ENCODE measurements at regions not wholly inside any gene's neighbourhood (a gene's known extent, or its start where the extent isn't known, plus 50 kb on each side); places are given as distances from the start of the nearest gene placed in this dataset.
"Not testable (repeated sequence)": the region's sequence is repeated elsewhere in the genome, so short reads cannot be mapped to it uniquely, and the experiment has no call there.

DNA sequence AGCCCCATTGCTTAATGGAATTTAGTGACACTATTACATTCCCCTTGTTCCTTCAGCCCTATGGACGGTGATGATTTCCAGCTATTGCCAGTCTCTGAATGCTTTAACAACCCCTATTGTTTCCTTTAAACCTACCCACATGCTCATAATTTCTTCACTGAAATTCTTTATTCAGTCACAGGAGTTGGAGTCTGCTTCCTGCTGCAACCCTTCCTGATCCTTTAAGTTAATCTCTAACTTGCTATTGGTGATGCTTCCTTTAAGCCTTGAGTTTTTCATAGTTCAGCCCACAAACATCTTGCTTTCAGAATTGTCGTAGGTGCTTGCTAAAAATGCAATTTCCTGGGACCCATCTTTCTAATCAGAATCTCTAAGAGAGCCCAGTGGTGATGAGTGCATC, 66.3 kb upstream of the TNFAIP3 start:
- peaks cover 3 to 4% of the 10 kb centered on the region in 2 donors for H3K36me3 Mint-ChIP-seq (ENCODE audit: insufficient read depth in 2 of 2)
- peaks cover 90% of the 10 kb centered on the region for H3K4me1 Mint-ChIP-seq (ENCODE audit: low read depth)
- ATAC-seq (replicated peaks in 1 of 2) (peak in 1 of 2 donors; percentile 16), DNase-seq (no peak)
- peak overlapping the region; percentile 63 for H3K27ac Mint-ChIP-seq
- H3K9me3 Mint-ChIP-seq, result peaks cover 1 to 4% of the 10 kb centered on the region in 2 donors
- peak overlapping the region; percentile 69 to 76 for H3K4me3 Mint-ChIP-seq
- H3K27me3 Mint-ChIP-seq (ENCODE audit: low read depth), result no peaks in the 10 kb centered on the region

DNA sequence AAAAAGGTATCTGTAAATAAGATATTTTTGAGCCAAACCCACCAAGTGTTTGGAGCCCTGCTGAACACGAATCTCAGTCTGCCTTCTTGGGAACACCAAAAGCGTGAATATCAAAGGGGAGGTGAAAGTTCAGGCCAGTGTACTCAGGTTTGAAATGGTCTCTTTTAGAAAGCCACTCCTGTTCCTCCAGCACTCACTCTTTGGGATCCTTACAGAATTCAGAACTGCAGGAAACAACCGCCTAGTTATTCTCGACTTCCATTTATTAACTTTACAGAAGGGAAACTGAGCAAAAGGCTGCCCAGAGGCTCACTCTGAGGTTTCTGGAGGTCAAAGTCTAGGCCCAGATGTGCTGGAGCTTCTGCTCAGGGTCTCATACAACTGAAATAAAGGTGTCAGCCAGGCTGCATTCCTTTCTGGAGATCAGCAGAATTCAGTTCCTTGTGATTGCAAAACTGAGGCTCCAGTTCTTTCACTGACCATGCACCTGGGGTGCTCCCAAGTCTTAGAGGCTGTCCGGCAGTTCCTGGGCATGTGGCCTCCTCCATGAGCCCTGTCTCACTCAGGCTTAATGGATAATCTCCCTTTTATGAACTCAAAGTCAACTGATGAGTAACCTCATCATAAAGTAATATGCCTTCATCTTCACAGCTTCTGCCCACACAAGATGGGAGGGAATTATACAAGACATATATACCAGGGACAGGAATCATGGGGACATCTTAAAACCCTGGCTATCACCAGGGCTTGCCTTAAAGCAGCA, 65.5 kb upstream of the TNFAIP3 start:
- H3K4me3 Mint-ChIP-seq, result peak overlapping the region; percentile 69 to 76
- no peak for DNase-seq
- no peaks in the 10 kb centered on the region for H3K27me3 Mint-ChIP-seq (ENCODE audit: low read depth)
- peak overlapping the region; percentile 63 for H3K27ac Mint-ChIP-seq
- H3K9me3 Mint-ChIP-seq, result peaks cover 1 to 3% of the 10 kb centered on the region in 2 donors
- ATAC-seq (replicated peaks in 1 of 2), result no peak
- peaks cover 3 to 4% of the 10 kb centered on the region in 2 donors for H3K36me3 Mint-ChIP-seq (ENCODE audit: insufficient read depth in 2 of 2)
- peaks cover 82% of the 10 kb centered on the region for H3K4me1 Mint-ChIP-seq (ENCODE audit: low read depth)

DNA sequence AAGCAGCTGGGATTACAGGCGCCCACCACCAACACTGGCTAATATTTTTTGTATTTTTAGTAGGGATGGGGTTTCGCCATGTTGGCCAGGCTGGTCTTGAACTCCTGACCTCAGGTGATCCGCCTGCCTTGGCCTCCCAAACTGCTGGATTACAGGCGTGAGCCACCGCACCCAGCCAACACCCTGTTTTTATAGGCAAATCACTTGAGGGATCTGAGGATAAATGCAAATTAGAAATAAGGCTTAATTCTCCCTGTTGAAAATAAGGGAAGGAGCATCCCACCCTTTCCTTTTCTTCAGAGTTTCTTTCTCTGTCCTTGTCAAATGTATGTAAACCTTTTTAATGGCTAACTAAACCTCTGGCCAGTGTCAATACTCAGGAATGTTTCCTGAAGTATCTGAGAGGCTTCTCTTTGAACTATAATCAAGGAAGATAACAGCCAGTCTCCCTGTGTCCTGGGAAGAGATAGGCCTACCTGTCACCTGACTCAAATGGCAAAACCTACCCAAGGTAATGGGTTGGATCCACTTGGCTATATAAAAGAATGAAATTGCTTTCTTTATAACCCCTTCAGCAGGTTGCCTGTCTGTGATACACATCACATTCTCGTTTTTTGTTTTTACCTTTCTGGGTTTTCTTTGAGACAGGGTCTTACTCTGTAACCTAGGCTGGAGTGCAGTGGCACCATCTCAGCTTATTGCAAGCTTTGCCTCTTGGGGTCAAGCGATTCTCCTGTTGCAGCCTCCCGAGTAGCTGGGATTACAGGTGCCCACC, 64.5 kb upstream of the TNFAIP3 start:
- Mint-ChIP-seq H3K4me1 (ENCODE audit: low read depth) (peaks cover 80% of the 10 kb centered on the region), H3K4me3 (no peak overlapping the region), H3K36me3 (ENCODE audit: insufficient read depth in 2 of 2) (peaks cover 3 to 9% of the 10 kb centered on the region in 2 donors), H3K27ac (no peak overlapping the region), H3K27me3 (ENCODE audit: low read depth) (no peaks in the 10 kb centered on the region), H3K9me3 (peaks cover 1 to 6% of the 10 kb centered on the region in 2 donors)
- DNase-seq (no peak), ATAC-seq (replicated peaks in 1 of 2) (no peak)

DNA sequence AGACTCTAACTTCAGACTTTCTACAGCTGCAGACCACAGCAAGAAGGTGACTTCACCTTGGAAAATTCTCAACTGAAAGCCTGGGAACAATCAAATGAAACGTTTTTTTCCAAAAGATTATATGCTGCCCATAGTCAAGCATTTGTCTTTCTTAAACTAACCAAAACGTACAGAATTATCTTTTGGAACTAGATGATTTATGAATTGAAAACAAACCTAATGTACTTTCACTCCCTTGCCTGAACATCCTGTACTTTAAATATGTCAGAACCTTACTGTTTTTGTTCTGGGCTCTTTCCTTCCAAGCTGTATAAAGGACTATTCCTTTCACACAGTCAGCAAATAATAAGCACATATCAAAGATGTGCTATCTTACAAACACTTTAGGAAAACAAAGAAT, 62.4 kb upstream of the TNFAIP3 start:
- H3K4me1 Mint-ChIP-seq (ENCODE audit: low read depth), result peaks cover 80% of the 10 kb centered on the region
- H3K27ac Mint-ChIP-seq, result peak overlapping the region; percentile 41
- H3K36me3 Mint-ChIP-seq (ENCODE audit: insufficient read depth in 2 of 2), result peaks cover 5 to 9% of the 10 kb centered on the region in 2 donors
- peaks cover 1 to 6% of the 10 kb centered on the region in 2 donors for H3K9me3 Mint-ChIP-seq
- H3K4me3 Mint-ChIP-seq, result peak overlapping the region in 1 of 2 donors; percentile 13
- no peaks in the 10 kb centered on the region for H3K27me3 Mint-ChIP-seq (ENCODE audit: low read depth)
- DNase-seq, result no peak
- ATAC-seq (replicated peaks in 1 of 2), result no peak

DNA sequence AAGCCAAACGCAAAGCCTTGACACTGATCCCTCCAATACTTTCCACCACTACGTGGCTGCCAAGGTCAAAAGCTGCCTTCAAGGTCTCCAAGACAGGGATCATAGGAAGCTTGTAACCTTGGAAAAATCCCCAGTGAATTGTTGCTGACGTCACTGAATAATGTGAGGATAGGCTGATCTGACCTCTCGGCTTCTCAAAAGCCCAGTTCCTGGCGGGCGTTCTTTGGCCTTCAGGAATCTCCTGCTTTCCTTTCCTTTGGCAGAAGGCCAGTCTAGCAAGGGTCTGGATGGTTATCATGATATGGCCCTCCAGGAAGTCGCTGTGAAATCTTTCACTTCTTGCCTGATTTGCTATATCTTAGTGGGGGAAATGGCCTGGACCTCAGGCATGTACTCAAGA, 61.4 kb upstream of the TNFAIP3 start:
- Mint-ChIP-seq H3K4me1 (ENCODE audit: low read depth) (peaks cover 79% of the 10 kb centered on the region), H3K27ac (no peak overlapping the region), H3K9me3 (peaks cover 1 to 6% of the 10 kb centered on the region in 2 donors), H3K4me3 (peak overlapping the region in 1 of 2 donors; percentile 7), H3K36me3 (ENCODE audit: insufficient read depth in 2 of 2) (peaks cover 5 to 9% of the 10 kb centered on the region in 2 donors), H3K27me3 (ENCODE audit: low read depth) (no peaks in the 10 kb centered on the region)
- DNase-seq (no peak), ATAC-seq (replicated peaks in 1 of 2) (no peak)

DNA sequence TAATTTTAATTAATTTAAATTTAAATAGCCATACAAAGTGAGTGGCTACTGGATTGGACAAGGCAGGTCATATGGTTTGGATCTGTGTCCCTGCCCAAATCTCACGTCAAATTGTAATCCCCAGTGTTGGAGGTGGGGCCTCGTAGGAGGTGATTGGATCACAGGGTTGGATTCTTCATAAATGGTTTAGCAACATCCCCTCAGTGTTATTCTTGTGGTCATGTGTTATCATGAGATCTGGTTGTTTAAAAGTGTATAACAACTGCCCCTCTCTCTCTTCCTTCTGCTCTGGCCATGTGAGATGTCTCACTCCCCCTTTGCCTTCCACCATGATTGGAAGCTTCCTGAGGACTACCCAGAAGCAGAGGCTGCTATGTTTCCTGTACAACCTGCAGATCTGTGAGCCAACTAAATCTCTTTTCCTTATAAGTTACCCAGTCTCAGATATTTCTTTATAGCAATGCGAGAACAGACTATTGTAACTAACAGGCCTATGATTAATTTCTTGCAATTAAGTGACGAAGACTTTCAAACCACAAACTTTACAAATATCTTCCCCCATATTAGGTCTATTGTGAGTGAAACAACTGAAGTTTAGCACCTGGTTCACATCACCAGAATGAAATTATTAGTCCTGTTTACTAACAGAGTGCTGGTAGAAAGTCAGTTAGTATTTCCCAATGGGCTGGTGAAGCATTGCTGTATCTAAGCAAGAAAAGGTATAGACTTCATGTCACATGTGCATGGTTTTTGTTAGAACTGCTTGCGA, 60.0 kb upstream of the TNFAIP3 start:
- Mint-ChIP-seq H3K4me3 (peak overlapping the region in 1 of 2 donors; percentile 38), H3K4me1 (ENCODE audit: low read depth) (peaks cover 79% of the 10 kb centered on the region), H3K27me3 (ENCODE audit: low read depth) (no peaks in the 10 kb centered on the region), H3K9me3 (peaks cover 1 to 6% of the 10 kb centered on the region in 2 donors), H3K27ac (no peak overlapping the region), H3K36me3 (ENCODE audit: insufficient read depth in 2 of 2) (peaks cover 5 to 9% of the 10 kb centered on the region in 2 donors)
- ATAC-seq (replicated peaks in 1 of 2) (no peak), DNase-seq (no peak)

DNA sequence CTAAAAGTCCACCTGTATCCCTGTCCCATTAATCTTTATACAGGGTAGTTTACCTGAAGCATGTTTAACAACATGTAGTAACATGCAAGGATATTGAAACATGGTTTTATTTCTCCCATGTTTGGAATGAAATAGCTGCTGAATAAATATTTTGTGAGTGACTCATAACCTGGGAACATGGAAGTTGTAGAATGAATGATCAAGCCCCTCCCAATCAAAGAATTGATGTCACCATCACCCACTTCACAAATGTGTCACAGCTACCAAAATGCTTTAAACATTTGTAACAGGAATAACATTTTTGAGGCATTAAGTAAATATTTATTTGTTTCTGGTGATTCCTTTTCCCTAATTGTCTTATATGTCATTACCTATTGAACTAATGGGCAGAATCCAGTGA, 58.9 kb upstream of the TNFAIP3 start:
- peaks cover 1 to 6% of the 10 kb centered on the region in 2 donors for H3K9me3 Mint-ChIP-seq

DNA sequence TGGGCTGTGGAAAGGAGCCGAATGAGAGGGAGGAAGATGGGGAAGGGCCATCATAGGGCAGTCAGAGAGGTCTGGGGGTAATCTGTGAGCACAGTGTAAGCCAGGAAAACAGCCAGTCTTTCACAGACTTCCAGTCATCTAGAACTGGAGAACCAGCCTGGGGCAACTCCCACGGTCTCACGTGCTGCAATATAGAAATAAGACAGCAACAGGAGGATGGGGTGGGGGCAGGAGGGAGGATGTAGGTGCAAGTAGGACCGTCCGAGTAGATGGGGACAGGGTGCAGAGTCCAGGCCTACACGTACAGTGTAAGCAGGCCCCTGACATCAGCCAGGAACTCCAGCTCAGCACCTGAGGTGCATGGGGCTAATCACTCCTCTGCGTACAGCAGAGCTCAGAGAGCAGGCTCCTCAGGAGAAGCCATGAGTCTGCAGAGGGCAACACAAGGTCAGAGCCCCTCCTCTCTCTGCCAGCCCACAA, 58.2 kb upstream of the TNFAIP3 start:
- no peak for ATAC-seq (replicated peaks in 1 of 2)
- H3K4me3 Mint-ChIP-seq, result peak overlapping the region in 1 of 2 donors; percentile 51
- H3K36me3 Mint-ChIP-seq (ENCODE audit: insufficient read depth in 2 of 2), result peaks cover 2 to 5% of the 10 kb centered on the region in 2 donors
- H3K9me3 Mint-ChIP-seq, result peaks cover 0 to 3% of the 10 kb centered on the region in 2 donors
- H3K27ac Mint-ChIP-seq, result peak overlapping the region; percentile 79
- DNase-seq, result no peak
- H3K4me1 Mint-ChIP-seq (ENCODE audit: low read depth), result peaks cover 89% of the 10 kb centered on the region
- H3K27me3 Mint-ChIP-seq (ENCODE audit: low read depth), result no peaks in the 10 kb centered on the region

More for the DNA sequence above, 58.9 kb upstream of the TNFAIP3 start:
- Mint-ChIP-seq H3K27me3 (ENCODE audit: low read depth) (no peaks in the 10 kb centered on the region), H3K4me1 (ENCODE audit: low read depth) (peaks cover 89% of the 10 kb centered on the region), H3K4me3 (peak overlapping the region; percentile 15 to 51), H3K27ac (peak overlapping the region; percentile 79), H3K36me3 (ENCODE audit: insufficient read depth in 2 of 2) (peaks cover 5 to 9% of the 10 kb centered on the region in 2 donors)
- ATAC-seq (replicated peaks in 1 of 2) (no peak), DNase-seq (no peak)

DNA sequence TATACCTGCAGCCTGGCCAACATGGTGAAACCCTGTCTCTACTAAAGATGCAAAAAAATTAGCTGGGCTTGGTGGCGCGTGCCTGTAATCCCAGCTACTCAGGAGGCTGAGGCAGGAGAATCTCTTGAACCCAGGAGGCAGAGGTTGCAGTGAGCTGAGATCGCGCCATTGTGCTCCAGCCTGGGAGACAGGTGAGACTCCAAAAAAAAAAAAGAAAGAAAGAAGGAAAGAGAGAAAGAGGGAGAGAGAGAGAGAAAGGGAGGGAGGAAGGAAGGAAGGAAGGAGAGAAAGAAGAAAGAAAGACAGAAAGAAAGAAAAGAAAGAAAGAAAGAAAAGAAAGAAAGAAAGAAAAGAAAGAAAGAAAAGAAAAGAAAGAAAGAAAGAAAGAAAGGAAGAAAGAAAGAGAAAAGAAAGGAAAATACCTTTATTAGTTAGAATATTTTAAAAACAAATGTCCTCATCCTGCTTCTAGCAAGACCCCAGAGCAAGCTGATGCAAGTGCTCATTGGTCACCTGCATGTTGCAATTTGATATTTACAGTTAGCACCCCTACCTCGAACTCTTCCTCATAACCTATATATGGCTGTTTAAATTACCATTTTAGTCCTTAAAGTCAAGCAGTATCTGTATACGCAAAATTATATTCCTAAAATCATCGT, 57.0 kb upstream of the TNFAIP3 start:
- not testable (repeated sequence) for H3K9me3 Mint-ChIP-seq; H3K27me3 Mint-ChIP-seq (ENCODE audit: low read depth); ATAC-seq (replicated peaks in 1 of 2); H3K36me3 Mint-ChIP-seq (ENCODE audit: insufficient read depth in 2 of 2); DNase-seq
- H3K27ac Mint-ChIP-seq, result peak overlapping the region; percentile 93
- peak overlapping the region; percentile 10 to 21 for H3K4me3 Mint-ChIP-seq
- peaks cover 80% of the 10 kb centered on the region for H3K4me1 Mint-ChIP-seq (ENCODE audit: low read depth)

DNA sequence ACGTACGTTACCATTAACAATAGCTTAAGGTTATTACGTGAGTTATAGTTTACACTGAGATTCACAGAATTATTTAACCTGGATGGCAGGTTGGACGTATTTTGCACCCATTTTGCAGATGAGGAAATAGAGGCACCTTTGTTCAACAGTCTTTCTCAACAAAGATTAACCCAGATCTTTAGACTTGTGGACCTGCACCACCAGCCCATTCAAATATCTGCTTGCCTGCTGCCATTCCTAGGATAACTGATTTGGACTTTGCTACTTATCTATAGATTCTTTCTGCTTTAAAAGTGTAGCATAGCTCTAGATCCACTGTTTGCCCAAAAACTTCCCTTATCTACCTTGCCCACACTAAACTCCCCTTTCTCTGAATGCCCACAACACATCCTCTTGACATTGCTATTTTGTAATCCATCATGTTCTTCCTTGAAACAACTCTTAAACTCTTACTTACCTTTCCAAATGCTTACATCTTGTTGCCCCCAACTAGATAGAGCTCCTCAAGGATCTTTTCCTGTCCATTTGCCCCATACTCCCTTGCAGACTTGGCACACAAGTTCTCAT, 56.4 kb upstream of the TNFAIP3 start:
- peak overlapping the region; percentile 94 for H3K27ac Mint-ChIP-seq
- H3K27me3 Mint-ChIP-seq (ENCODE audit: low read depth), result no peaks in the 10 kb centered on the region
- H3K36me3 Mint-ChIP-seq (ENCODE audit: insufficient read depth in 2 of 2), result peaks cover 2 to 7% of the 10 kb centered on the region in 2 donors
- peaks cover 0 to 3% of the 10 kb centered on the region in 2 donors for H3K9me3 Mint-ChIP-seq
- no peak for ATAC-seq (replicated peaks in 1 of 2)
- H3K4me3 Mint-ChIP-seq, result peak overlapping the region; percentile 73 to 82
- no peak for DNase-seq
- H3K4me1 Mint-ChIP-seq (ENCODE audit: low read depth), result peaks cover 78% of the 10 kb centered on the region

DNA sequence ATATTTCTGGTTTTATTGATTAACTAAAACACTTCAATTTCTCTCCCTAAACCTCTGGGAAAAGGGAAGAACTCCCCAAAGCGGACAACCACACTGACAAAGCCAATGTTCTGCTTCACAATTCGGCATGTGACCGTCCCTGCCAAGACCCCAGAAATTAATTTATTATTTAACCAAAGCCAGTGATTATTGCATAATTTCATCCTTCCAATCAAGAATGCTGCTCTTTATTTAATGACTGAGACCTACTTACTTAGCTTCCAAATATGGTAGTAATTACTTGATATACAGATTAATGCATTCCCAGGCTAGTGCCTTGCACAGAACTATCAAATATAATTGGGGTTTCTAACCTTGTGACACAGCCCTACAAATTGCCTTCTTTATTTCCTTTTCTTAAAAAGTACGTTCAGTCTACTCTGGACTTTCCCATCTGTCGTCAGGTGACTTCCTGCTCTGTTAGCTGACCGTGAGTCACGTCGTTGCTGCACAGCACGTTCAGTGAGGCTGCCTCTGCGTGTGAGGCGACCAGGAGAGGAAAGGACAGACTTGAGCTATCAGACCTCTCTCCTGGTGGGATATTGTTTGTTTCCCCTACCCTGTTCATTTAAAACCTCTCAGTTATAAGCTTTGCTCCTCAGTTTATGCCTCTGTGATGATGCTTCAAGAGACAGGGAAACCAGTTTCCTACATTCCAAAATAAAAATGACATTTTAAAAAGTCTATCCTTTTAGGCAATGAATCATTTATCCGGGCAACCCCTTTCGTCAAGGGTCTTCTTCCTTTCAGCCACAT, 55.7 kb upstream of the TNFAIP3 start:
- Mint-ChIP-seq H3K9me3 (peaks cover 0 to 3% of the 10 kb centered on the region in 2 donors), H3K27me3 (ENCODE audit: low read depth) (no peaks in the 10 kb centered on the region), H3K4me3 (peak overlapping the region; percentile 73 to 82), H3K4me1 (ENCODE audit: low read depth) (peaks cover 83% of the 10 kb centered on the region), H3K27ac (peak overlapping the region; percentile 94), H3K36me3 (ENCODE audit: insufficient read depth in 2 of 2) (peaks cover 2 to 7% of the 10 kb centered on the region in 2 donors)
- ATAC-seq (replicated peaks in 1 of 2) (peak; percentile 95 to 97), DNase-seq (peak; percentile 81 to 91)
